RCC 7860 (cell line): ENCODE measurements at regions not wholly inside any gene's neighbourhood (a gene's known extent, or its start where the extent isn't known, plus 50 kb on each side); places are given as distances from the start of the nearest gene placed in this dataset.
A peak's percentile ranks its signal among the peaks of the same experiment; 100 is the strongest.

ENCODE experiments used
- DNase-seq: peaks from one replicate; pipeline ENCODE4 v3.0.0-alpha.2; 2015; ENCODE audit warnings: low spot score
- FAIRE-seq: peaks from 2 replicates; lab custom pipeline; 2012; peaks lifted over from hg19 to GRCh38; lab: Jason Lieb, UNC

DNA sequence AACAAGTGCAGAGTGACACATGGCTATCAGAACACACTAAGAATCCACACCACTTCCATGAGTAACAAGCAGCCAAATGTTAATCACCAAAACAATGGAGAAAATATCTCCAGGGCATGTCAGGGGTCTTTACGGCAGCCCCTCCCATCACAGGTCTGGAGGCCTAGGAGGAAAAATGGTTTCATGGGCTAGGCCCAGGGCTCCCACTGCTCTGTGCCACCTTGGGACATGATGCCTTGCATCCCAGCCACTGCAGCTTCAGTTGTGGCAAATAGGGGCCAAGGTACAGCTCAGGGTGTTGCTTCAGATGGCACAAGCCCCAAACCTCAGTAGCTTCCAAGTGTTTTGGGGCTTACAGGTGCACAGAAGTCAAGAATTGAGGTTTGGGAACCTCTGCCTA is 66.6 kb downstream of the NEURL3 start:
- no peak for FAIRE-seq

DNA sequence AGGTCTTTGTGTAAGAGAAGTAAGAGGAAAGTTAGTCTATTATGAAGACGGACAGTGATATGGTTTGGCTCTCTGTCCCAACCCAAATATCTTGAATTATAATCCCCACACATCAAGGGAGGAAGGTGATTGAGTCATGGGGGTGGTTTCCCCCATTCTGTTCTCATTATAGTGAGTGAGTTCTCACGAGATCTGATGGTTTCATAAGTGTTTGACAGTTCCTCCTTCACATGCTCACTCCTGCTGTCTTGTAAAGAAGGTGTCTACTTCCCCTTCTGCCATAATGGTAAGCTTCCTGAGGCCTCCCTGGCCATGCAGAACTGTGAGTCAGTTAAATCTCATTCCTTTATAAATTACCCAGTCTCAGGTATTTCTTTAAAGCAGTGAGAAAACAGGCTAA is 67.6 kb downstream of the NEURL3 start:
- FAIRE-seq (no peak), DNase-seq (no peak)

More for the DNA sequence above, 66.6 kb downstream of the NEURL3 start:
- no peak for DNase-seq

DNA sequence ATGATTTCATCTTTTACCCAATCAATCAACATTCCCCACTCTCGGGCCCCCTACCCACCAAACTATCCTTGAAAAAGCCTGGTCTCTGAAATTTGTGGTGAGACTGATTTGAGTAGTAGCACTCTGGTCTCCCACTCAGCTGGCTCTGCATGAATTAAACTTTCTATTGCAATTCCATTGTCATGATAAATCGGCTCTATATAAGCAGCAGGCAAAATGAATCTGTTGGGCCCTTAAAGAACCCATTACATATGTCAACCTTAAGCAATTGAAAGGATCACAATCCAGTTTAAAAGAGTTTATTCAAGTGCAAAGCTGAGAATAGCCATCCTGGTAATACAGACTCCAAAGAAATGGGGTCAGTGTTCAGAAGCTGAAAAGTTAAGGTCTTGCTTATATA is 68.2 kb downstream of the NEURL3 start:
- FAIRE-seq (no peak), DNase-seq (no peak)

DNA sequence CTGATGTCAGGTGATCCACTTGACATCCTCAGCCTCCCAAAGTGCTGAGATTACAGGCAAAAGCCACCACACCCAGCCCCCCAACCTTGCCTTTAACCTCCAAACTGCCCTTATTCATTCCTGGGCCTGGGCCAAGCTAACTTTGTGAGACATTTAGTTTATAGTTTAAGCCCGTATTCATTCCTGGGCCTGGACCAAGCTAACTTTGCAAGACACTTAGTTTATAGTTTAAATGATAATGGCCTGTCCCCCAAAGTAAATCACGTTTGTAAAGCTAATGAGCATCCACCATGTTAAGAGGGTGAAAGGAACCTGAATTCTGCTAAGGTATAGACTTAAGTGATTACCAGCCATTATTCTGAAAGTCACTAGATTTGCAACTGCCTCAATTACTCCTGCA is 68.7 kb downstream of the NEURL3 start:
- DNase-seq: no peak
- no peak for FAIRE-seq

DNA sequence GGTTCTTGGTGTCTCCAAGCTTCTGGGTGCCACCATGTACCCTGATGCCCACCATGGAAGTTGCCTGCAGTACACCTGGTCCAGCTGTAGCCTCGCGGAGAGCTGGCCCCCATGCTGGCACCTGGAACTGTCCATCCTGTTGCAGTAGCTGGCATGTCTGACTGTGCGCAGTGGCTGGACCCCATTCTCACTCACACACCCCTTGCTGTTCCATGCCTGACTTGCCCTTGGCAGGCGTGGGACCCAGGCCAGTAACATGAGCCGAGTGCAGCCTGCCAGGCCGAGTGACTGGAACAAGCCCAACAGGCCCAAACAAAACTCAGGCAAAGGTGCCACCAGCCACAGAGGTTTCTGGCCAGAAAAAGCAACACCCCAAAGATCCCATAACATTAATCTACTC is 73.8 kb downstream of the NEURL3 start:
- DNase-seq (no peak), FAIRE-seq (no peak)

DNA sequence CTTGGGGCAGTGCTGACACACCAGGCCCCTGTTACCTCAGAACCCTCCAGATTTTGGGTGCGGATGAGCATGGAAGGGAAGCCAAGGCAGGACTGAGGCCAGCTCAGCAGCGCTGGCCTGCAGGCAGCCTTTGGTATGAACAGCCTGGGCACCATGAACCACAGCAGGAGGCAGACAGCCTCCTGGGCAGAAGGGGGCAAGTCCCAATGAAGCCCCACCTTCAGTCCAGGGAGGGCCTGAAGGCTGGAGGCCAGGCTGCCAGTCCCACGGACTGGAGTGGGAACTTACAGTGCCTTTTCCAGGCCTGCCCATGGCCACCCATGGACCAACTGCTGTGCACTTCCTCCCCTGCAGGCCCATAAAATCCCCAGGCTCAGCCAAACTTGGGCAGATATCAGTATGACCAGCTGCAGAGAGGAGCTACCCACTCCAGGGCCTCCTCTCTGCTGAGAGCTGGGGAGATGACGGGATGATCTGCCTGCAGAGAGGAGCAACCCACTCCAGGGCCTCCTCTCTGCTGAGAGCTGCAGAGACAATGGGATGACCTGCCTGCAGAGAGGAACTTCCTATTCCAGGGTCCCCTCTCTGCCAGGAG is 74.7 kb downstream of the NEURL3 start:
- no peak for FAIRE-seq
- no peak for DNase-seq

DNA sequence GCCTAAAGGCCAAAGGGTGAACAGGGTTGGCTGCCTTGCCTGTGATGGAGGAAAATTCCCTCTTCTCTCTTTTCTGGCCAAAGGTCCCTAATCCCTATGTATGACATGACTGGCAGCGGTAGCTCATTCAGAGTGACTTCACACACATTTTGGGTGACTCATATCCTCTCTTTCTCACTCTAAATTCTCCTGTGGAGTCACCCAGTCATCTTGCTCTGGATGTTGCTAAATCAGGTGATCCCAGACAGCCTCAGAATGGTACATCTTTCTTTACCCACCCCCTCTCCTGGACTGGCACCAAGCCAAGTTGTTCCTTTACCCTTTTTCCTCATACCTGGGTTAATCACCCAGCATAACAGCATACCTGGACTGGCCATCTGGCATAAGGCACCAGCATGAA is 77.2 kb downstream of the NEURL3 start:
- DNase-seq (peak; percentile 95), FAIRE-seq (peak; percentile 94)

DNA sequence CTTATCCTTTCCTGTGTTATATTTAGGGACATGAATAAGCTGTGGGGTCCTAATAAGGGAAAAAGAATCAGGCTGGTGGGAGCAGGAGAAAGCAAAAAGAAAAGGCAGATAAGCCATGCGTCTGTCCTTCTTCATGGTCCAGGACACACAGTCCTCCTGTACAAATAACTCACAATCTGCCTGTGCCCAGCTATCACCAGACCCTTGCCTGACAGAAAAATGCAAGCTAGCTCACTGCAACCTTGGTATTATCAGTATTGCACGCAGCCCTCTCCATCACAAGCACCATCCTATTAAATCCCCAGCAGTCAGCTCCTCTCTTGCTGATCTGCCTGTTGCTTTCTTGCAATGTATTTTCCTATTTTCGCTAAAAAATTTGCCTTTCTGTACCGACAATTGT is 78.0 kb downstream of the NEURL3 start:
- DNase-seq (no peak), FAIRE-seq (no peak)

DNA sequence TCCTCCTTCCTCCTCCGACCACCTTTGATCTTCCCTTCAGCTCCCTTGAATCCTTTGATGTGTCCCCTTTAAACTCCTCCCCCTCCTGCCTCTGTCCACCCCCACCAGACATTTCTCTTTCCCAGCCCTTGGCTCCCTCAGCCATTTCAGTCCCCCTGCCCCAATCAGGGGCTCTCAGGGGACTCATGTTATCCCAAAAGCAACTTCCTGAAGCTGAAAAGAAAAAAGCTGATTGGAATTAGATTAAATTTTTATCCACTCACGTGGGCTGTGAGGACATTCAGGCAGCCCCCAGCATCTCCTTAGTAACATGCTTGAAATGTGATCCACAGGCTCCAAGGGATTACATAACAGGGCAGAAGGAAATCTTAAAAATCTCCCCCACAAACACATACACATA is 81.3 kb downstream of the NEURL3 start:
- no peak for FAIRE-seq
- no peak for DNase-seq
